AG04449 (cell line): ENCODE measurements at regions not wholly inside any gene's neighbourhood (a gene's known extent, or its start where the extent isn't known, plus 50 kb on each side); places are given as distances from the start of the nearest gene placed in this dataset.

ENCODE experiments used
- CTCF ChIA-PET: fragments of 350-600 bp; formaldehyde crosslinking; extraction: SDS; loops from one replicate; lab custom pipeline; 2021; ENCODE audit warnings: antibody characterized with exemption; lab: Yijun Ruan, JAX
- POLR2A ChIA-PET: fragments of 400-600, 350-600 bp; formaldehyde crosslinking; extraction: SDS; loops from one replicate; lab custom pipeline; 2020; ENCODE audit warnings: antibody characterized with exemption, inconsistent platforms; lab: Yijun Ruan, JAX
- DNase-seq: peaks from one replicate; pipeline ENCODE4 v3.0.0-alpha.2; 2010; ENCODE audit warnings: low read depth, low spot score
- H3K4me3 ChIP-seq: 2 replicates; pipeline ENCODE4 v1.5.1; 2011; ENCODE audit warnings: low read depth, mild to moderate bottlenecking, control low read depth, low read length
- TF ChIP-seq, protein P1 (sequence below): IDR thresholded peaks from one replicate; pipeline ENCODE4 v1.5.1; 2011; ENCODE audit warnings: mild to moderate bottlenecking, moderate library complexity, low read length, control low read depth, inconsistent platforms; ENCODE audit not compliant: insufficient read depth; ENCODE audit errors: missing control alignments

DNA sequence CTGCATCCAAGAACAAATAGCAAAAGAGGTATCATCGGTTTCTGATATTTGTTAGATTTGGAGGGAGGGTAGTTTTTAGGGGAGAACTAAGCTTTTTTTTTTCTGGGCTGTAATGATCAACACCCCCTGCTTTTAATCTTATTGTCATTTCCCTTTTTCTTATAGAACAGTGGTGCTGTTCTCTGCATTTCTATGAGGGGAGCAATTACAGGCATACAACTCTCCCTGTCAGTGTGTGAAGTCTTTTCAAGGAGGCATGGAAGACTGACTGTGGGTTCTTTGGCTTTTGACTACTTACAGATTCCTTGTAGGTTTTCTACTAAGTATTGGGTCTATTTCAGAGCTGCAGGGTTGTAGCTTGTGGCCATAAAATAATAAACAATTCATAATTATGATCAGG lies 632.3 kb downstream of the TFAP2B start:
- ChIA-PET POLR2A (no interaction called here), CTCF (no interaction called here)
- H3K4me3 ChIP-seq = no peak overlapping the region
- no peak for DNase-seq
- TF ChIP-seq, protein P1, sequence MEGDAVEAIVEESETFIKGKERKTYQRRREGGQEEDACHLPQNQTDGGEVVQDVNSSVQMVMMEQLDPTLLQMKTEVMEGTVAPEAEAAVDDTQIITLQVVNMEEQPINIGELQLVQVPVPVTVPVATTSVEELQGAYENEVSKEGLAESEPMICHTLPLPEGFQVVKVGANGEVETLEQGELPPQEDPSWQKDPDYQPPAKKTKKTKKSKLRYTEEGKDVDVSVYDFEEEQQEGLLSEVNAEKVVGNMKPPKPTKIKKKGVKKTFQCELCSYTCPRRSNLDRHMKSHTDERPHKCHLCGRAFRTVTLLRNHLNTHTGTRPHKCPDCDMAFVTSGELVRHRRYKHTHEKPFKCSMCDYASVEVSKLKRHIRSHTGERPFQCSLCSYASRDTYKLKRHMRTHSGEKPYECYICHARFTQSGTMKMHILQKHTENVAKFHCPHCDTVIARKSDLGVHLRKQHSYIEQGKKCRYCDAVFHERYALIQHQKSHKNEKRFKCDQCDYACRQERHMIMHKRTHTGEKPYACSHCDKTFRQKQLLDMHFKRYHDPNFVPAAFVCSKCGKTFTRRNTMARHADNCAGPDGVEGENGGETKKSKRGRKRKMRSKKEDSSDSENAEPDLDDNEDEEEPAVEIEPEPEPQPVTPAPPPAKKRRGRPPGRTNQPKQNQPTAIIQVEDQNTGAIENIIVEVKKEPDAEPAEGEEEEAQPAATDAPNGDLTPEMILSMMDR = no peak

DNA sequence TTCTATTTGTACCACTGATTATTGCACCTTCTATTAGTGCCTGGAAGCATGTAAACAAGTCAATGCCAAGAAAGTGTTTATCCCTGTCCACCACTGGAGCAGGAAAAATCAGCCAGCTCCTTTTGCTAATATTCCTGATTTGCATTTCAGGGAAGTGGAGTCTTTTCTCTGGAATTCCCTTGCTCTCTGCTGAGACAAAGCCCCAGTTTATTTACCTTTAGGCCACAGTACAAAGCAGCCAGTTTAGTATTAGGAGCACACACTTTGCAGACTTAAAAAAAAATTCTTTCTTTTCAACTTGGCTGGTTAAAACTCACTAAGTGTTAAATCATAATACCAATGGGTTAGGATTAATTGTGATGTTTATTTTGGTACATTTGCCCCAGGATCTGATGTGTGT lies 631.1 kb downstream of the PKHD1 start:
- TF ChIP-seq, protein P1 = no peak
- no peak overlapping the region for H3K4me3 ChIP-seq
- ChIA-PET CTCF (no interaction called here), POLR2A (no interaction called here)
- no peak for DNase-seq

DNA sequence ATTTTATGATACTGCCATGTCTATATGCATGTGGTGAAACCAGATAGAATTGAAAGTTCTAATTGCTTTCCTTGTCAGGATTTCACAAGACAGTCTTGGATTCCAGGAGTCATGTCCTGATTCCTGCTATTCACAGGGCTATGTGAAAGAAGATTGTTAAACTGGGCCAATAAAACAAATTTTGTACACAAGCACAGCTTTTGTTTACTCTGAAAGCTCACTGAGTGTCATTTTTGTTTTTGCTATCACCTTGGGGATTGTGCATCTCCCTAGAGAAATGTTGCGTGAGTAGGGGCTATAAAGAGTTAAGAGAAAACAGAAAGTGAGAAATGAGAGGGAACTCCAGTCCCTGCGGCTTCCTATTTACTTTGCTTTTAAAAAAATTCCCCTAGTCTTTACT lies 627.5 kb downstream of the PKHD1 start:
- no peak overlapping the region for H3K4me3 ChIP-seq
- DNase-seq = no peak
- ChIA-PET CTCF (no interaction called here), POLR2A (no interaction called here)
- TF ChIP-seq, protein P1 = no peak

DNA sequence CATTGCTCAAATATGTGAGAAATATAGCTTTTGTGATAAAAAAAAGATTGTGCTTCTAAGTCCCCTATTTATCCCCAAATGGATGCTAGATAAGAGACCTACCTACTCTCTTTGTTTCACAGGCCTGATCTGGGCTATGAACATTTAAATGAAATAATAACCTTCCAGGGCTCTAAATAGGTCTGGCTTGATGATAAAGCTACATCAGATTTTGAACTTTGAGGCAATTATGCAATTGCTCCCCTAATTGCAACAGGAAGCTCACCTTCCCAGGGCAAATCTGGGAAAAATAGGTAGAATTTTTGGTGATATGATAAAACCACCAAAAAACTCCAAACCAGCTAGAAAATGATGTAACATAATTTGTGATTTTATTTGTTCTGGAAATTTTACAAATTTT lies 624.5 kb downstream of the PKHD1 start:
- DNase-seq = no peak
- ChIA-PET POLR2A (no interaction called here), CTCF (no interaction called here)
- no peak overlapping the region for H3K4me3 ChIP-seq
- TF ChIP-seq, protein P1 = no peak

DNA sequence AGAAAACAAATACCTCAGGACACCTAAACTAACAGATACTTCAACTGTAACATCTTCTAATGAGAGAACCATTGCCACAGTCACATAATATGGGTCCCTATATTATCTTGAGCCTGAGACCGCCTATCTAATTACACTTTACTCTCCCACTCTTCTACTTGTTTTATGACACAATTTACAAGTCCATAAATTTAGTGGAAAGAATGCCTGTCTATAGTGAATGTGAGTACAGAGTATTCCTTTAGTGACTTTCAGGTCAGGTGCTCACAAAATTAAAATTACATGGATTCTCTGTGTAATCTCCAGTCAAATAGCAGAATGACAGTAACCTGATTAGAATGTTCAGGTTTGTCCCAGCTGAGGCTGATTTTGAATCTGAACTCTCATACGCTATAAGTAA lies 624.1 kb downstream of the PKHD1 start:
- no peak overlapping the region for H3K4me3 ChIP-seq
- ChIA-PET POLR2A (no interaction called here), CTCF (no interaction called here)
- TF ChIP-seq, protein P1 = no peak
- no peak for DNase-seq

DNA sequence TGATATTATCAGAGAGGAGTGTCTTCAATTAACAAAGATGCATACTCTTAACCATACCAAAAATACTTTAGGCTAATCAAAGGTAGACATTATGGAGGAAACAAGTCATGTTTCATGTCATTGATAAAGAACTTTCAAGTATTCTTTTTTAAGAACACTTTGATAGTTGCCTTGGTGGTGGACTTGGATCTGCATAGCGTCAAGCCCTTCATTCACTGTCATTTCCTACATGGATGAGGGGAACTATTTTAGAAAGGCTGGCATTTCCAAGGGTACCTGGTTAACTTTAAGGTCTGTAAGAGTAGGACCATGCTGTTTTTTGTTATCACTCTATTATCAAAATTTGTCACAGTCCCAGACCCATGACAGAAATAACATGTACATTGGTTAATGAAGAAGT lies 622.5 kb downstream of the PKHD1 start:
- H3K4me3 ChIP-seq = no peak overlapping the region
- ChIA-PET POLR2A (no interaction called here), CTCF (no interaction called here)
- TF ChIP-seq, protein P1 = no peak
- DNase-seq = no peak
